ENCODE measurements at regions not wholly inside any gene's neighbourhood (a gene's known extent, or its start where the extent isn't known, plus 50 kb on each side); places are given as distances from the start of the nearest gene placed in this dataset.

GRCh38 chr22:34070531-34070930 is 150.3 kb upstream of the LARGE1 start:
- TF ChIP-seq REST (IDR thresholded peaks at IDR 0.05; ENCODE audit: low read depth) (no peak), POLR2AphosphoS5 (IDR thresholded peaks at IDR 0.05; ENCODE audit: low read depth, low read length) (no peak), CTCF (IDR thresholded peaks at IDR 0.05 in 2 of 3, conservative IDR thresholded peaks at IDR 0.05 in 1 of 3; ENCODE audit: borderline replicate concordance in 1 of 3, insufficient read depth in 1 of 3, low read depth in 2 of 3, low read length in 2 of 3) (no peak), CEBPB (IDR thresholded peaks at IDR 0.05; ENCODE audit: low read depth) (no peak), SP1 (IDR thresholded peaks at IDR 0.05; ENCODE audit: low read depth) (no peak), POLR2A (IDR thresholded peaks at IDR 0.05; ENCODE audit: borderline replicate concordance, extremely low read depth, insufficient read depth, insufficient read length) (no peak), ZFX (IDR thresholded peaks at IDR 0.05) (no peak), YY1 (IDR thresholded peaks at IDR 0.05; ENCODE audit: extremely low read depth, insufficient replicate concordance, low read depth, low read length) (no peak), EGR1 (IDR thresholded peaks at IDR 0.05; ENCODE audit: low read depth) (no peak), RAD21 (IDR thresholded peaks at IDR 0.05; ENCODE audit: low read depth) (no peak), ELF1 (IDR thresholded peaks at IDR 0.05; ENCODE audit: borderline replicate concordance, low read depth) (no peak), SIN3A (IDR thresholded peaks at IDR 0.05; ENCODE audit: low read depth) (no peak), ZBTB33 (IDR thresholded peaks at IDR 0.05; ENCODE audit: extremely low read depth, insufficient replicate concordance, low read length) (no peak)
